Hepatocyte (in vitro differentiated cells): ENCODE measurements at regions not wholly inside any gene's neighbourhood (a gene's known extent, or its start where the extent isn't known, plus 50 kb on each side); places are given as distances from the start of the nearest gene placed in this dataset.
"Not testable (repeated sequence)": the region's sequence is repeated elsewhere in the genome, so short reads cannot be mapped to it uniquely, and the experiment has no call there.

Experiments used
- EZH2phosphoT487 ChIP-seq: fragments of 200-600 bp; sonication (generic); IDR thresholded peaks from one replicate; pipeline ENCODE4 v1.6.1; 2018; ENCODE audit warnings: antibody characterized with exemption, mild to moderate bottlenecking, low read depth, moderate library complexity; ENCODE audit not compliant: unreplicated experiment, severe bottlenecking
- TF ChIP-seq, protein P1 (sequence below): fragments of 200-600 bp; sonication (generic); IDR thresholded peaks from 2 replicates; pipeline ENCODE4 v1.5.1; 2016; ENCODE audit warnings: antibody characterized with exemption, mild to moderate bottlenecking; ENCODE audit not compliant: poor library complexity

DNA sequence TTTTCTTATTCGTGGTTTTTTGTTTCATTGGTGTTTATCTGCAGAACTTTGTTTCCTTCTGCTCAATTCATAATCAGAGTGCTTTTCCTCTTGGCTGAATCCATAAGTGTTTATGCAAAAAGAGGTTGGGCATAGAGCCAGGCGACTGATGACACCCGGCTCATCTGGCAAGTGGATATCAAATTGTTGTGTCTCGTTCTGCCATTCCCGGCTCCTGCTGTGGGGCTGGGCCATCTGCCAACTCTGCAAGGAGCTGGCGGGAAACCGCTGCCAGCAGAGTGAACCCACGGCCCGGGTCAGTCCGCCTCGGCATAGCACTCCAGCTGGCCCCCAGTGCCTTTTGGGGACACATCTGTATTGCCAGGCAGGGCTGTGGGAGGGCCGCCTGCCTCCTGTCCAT is 83.0 kb upstream of the ROPN1B start:
- TF ChIP-seq, protein P1, sequence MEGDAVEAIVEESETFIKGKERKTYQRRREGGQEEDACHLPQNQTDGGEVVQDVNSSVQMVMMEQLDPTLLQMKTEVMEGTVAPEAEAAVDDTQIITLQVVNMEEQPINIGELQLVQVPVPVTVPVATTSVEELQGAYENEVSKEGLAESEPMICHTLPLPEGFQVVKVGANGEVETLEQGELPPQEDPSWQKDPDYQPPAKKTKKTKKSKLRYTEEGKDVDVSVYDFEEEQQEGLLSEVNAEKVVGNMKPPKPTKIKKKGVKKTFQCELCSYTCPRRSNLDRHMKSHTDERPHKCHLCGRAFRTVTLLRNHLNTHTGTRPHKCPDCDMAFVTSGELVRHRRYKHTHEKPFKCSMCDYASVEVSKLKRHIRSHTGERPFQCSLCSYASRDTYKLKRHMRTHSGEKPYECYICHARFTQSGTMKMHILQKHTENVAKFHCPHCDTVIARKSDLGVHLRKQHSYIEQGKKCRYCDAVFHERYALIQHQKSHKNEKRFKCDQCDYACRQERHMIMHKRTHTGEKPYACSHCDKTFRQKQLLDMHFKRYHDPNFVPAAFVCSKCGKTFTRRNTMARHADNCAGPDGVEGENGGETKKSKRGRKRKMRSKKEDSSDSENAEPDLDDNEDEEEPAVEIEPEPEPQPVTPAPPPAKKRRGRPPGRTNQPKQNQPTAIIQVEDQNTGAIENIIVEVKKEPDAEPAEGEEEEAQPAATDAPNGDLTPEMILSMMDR: not testable (repeated sequence)
- TF ChIP-seq EZH2phosphoT487: not testable (repeated sequence)
